Jurkat, Clone E6-1 (cell line): ENCODE measurements at regions not wholly inside any gene's neighbourhood (a gene's known extent, or its start where the extent isn't known, plus 50 kb on each side); places are given as distances from the start of the nearest gene placed in this dataset.
"Not testable (repeated sequence)": the region's sequence is repeated elsewhere in the genome, so short reads cannot be mapped to it uniquely, and the experiment has no call there.

Source experiments
- DNase-seq: peaks from one replicate; pipeline ENCODE4 v3.0.0-alpha.2; 2011; ENCODE audit warnings: low read depth, low spot score
- H3K4me3 ChIP-seq: 2 replicates; pipeline ENCODE4 v1.5.1; 2011; ENCODE audit warnings: mild to moderate bottlenecking, low read length, control low read depth, moderate library complexity

DNA sequence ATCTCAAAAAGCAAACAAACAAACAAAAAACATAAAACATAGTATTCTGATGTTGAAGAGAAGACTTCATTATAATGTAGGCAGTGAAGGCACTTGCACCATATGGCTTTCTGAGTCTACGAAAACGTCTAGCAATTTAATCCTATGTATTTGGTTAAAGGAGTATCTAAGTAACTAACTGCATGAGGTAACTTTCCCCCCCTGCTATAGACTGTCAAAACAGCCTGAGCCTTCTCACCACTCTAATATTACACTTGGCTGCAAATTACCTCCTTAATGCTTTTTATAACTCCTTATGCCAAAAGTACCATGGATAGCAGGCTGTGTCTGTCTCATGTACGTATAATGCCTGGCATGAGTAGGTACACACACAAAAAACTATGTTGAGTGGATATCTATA, 607.6 kb upstream of the FLRT2 start:
- H3K4me3 ChIP-seq = no peak overlapping the region
- no peak for DNase-seq

DNA sequence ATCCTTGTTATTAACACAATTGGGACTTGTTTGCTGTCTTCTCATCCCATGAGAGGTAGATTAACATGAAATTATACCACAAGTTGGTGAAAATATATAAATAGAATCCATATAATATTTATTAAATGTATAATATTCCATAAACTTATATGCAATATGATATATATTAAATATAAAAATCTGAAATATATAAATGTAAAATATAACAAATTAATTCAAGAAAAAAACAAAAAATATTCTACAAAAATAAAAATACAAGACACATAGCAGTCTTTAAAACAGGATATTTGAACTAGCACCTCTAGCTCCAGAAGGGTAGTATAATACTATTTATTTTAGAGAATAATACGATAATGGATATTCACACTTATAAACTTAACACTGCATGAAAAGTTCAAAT, 603.3 kb upstream of the FLRT2 start:
- no peak for DNase-seq
- H3K4me3 ChIP-seq = no peak overlapping the region

- no peak overlapping the region for H3K4me3 ChIP-seq
- DNase-seq = no peak
These were observed 602.7 kb upstream of the FLRT2 start for GRCh38 chr14:84927096-84927827.

DNA sequence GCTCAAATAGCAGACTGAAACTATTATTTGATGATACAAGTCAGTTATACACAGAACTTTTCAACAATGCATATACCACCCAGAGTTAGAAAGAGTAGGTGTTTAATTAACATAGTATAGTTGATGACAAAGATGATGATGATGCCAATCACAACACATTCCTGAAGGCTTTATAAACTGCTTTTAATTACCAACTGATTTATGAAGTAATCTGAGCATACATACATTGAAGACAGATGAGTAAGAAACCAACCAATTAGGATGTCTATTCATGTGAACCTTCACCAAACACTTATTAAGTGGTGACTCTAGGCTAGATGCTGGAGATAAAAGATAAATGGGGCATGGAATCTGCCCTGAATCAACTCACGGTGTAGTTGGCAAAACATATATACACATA, 600.9 kb upstream of the FLRT2 start:
- no peak for DNase-seq
- no peak overlapping the region for H3K4me3 ChIP-seq

- no peak overlapping the region for H3K4me3 ChIP-seq
- DNase-seq = no peak
These were observed 600.1 kb upstream of the FLRT2 start for GRCh38 chr14:84929834-84930233.

DNA sequence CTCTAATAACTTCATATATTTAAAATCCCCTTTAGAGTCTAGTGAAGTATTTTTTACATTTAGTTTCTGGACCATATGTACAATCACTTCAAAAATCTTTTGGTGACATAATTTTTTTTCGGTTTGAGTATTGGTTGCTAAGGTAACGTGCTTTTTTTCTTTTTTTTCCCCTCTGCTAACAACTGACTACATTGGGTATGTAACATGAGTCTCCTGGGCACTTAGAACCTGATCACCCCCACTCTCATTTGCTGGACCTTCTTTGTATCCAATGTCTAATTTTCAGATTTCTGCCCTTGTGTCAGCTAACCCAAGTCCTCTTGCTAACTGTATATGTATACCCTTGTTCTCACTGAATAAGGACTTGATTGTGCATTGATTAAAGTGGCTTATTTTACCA, 592.9 kb upstream of the FLRT2 start:
- no peak for DNase-seq
- no peak overlapping the region for H3K4me3 ChIP-seq

DNA sequence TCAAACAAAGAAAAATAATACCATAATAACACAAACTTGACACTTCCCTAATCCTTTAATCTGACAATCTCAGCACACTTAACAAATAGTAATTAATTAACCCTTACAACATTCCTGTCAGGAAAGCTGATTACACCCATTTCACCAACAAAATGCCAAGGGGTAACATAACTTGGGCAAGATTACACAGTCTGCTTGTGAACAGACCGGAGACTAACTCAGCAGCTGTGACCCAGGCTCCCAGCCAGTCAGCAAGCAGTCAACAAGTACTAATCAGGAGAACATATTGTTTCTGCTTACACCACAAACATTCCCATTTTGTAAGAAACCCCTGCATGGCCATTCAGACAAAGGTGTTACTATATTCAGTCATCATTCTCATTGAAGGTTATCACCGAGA, 592.5 kb upstream of the FLRT2 start:
- H3K4me3 ChIP-seq = no peak overlapping the region
- DNase-seq = no peak

DNA sequence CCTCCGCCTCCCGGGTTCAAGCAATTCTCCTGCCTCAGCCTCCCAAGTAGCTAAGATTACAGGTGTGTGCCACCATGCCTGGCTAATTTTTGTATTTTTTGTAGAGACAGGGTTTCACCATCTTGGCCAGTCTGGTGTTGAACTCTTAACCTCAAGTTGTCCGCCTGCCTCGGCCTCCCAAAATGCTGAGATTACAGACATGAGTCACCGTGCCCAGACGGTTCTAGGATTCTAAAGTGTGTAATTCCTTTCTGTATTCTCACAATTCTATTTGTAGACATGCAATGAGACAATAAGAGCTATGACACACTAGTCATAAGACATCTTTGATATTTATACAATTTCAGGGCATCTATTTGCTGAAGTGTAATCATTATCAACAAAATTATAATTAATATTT, 585.0 kb upstream of the FLRT2 start:
- not testable (repeated sequence) for H3K4me3 ChIP-seq, DNase-seq

DNA sequence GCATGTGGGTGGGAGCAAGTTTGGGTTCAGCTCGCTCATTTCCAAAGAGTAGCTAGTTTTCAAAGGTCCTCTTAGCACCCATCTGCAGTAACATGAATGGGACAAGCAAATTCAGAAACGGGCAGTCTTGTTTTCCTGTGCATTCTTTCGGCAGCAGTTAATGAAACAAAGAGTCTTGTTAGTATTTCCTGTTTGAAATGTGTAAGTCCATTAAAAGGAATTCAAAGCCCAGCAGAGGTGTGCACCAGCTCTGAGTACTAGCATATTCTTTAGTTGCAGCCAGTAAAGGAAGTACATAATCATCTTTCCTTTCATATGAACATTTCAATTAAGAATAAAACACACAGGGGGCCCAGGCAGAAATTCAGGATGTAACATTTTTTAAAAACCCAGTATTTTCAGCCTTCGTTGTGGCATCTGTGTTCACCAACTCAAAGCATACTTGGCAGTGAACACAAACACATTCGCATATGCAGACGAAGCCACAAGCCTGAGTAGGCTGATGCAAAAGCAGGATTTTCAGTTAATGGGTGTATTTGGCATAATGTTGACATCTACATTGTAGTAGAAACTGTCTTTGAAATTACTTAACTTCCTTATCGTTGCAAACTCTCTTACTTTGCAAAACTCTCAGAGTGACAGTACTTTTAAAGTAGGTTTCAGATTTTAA, 570.0 kb upstream of the FLRT2 start:
- no peak overlapping the region for H3K4me3 ChIP-seq
- DNase-seq = no peak

- DNase-seq = no peak
- H3K4me3 ChIP-seq = no peak overlapping the region
These were observed 568.3 kb upstream of the FLRT2 start for GRCh38 chr14:84961637-84962036.

DNA sequence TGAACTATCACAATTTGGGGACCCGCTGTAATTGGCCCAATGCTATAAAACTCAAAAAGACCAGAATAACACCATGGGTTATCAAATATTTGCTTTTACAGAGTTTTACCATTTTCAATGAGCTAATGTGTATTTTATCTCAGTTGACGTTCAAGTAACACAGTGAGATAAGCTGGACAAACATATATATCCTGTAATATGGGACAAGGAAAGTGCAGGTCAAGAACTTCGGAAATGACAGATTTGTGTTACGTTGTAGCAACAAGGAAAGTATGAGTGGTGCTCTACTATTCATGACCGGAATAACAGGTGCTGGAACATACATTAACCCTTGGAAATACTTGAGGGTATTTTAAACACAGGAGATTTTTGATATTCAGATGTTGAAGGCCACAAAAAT, 566.4 kb upstream of the FLRT2 start:
- no peak for DNase-seq
- no peak overlapping the region for H3K4me3 ChIP-seq

- H3K4me3 ChIP-seq = no peak overlapping the region
- no peak for DNase-seq
These were observed 564.7 kb upstream of the FLRT2 start for GRCh38 chr14:84965279-84965678.

- no peak for DNase-seq
- no peak overlapping the region for H3K4me3 ChIP-seq
These were observed 560.4 kb upstream of the FLRT2 start for GRCh38 chr14:84969501-84969900.

DNA sequence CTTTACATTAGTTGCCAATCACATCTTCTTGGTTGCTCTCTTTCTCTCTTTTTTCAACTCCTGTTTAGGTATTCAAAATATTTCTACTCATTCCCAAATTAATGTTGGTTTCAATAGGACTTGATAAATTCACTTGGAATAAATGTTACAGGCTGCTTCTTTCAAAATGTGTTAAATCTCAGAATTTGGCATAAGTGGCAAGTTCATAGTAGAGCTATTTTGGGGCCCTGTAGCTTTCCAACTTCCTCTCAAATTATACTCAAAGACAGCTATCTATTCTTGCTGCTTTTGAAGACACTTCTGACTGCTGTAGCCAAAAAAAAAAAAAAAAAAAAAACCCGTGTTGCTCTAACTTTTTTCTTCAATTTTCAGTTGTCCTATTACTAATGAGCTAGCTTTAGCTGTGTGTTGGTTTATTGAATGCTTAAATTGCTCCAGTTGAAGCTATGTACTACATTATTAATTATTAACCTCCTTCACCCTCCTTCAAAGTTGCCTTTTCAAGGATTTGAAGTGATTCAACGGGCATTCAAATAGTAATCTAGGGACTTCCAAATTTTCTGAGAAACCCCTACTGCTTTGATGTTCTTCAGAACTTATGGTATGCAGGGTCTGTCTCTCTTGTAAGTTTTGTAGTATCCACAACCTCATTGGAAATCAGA, 554.6 kb upstream of the FLRT2 start:
- DNase-seq = no peak
- H3K4me3 ChIP-seq = no peak overlapping the region

- DNase-seq = no peak
- H3K4me3 ChIP-seq = no peak overlapping the region
These were observed 553.1 kb upstream of the FLRT2 start for GRCh38 chr14:84976805-84977204.

- no peak for DNase-seq
- H3K4me3 ChIP-seq = no peak overlapping the region
These were observed 542.9 kb upstream of the FLRT2 start for GRCh38 chr14:84987042-84987441.

GRCh38 chr14:84988357-84988756, 541.6 kb upstream of the FLRT2 start:
- DNase-seq = no peak
- no peak overlapping the region for H3K4me3 ChIP-seq

- DNase-seq = no peak
- no peak overlapping the region for H3K4me3 ChIP-seq
These were observed 538.9 kb upstream of the FLRT2 start for GRCh38 chr14:84991021-84991420.

DNA sequence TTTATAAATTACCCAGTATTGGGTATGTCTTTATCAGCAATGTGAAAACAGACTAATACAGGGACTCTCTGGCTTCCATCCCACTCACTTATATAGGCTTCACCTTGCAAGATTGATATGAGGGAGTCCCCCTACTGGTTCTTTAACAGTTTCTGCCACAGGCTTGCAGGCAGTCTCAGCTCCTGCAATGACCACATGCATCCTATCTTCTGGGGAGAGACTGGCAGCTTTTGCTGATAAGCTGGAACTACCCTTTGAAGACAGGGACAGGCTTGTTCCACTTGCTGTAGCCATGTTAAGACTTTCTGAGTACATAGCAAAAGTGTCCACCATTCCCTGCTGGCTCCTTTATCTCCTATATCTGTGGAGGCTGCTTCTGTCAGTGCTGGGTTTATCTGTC, 531.7 kb upstream of the FLRT2 start:
- no peak for DNase-seq
- no peak overlapping the region for H3K4me3 ChIP-seq

DNA sequence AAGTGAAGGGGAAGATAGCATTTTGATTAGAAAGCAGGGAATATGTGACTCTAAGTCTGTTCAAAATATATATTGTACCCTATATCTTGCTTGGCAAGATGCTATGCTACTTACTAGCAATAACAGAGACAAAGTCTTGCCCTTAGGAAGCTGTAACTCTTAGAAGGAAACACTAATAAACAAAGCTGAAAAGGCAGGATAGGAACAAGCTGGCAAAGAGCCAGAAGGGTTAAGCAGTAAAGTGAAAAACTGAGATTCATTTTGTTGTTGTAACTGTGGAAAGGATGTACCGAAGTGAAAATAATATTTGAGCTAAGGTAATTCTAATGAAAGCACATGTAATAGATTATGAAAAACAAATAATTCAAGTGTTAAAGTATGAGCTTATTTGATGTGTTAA, 527.1 kb upstream of the FLRT2 start:
- no peak overlapping the region for H3K4me3 ChIP-seq
- no peak for DNase-seq

DNA sequence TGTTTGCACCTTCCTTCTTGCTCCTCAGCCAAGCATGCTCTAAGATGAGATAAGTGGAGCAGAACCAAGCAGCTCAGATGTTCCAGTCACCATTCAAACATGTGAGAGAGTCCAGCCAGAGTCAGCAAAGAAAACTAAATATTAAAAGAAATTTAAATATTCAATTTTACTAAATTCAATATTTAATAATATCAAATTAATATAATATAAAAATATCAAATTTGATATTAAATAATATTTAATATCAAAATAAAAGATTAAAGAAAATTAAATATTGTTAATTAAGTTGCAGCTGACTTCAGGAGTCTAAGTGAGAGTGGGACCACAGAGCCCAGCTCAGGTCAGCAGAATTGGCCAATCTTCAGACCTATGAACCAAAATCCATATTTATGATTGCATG, 526.1 kb upstream of the FLRT2 start:
- H3K4me3 ChIP-seq = no peak overlapping the region
- DNase-seq = no peak
